ENCODE measurements at regions not wholly inside any gene's neighbourhood (a gene's known extent, or its start where the extent isn't known, plus 50 kb on each side); places are given as distances from the start of the nearest gene placed in this dataset.

- no peak for TF ChIP-seq EZH2 (IDR thresholded peaks at IDR 0.05; ENCODE audit: low read depth, unreplicated experiment)
- no peak for TF ChIP-seq CTCF (conservative IDR thresholded peaks at IDR 0.05; ENCODE audit: low read depth in 2 of 2)
- no peak for TF ChIP-seq POLR2AphosphoS5 (IDR thresholded peaks at IDR 0.05; ENCODE audit: low read depth)
- no peak for TF ChIP-seq REST (IDR thresholded peaks at IDR 0.05; ENCODE audit: unreplicated experiment)
- no peak for TF ChIP-seq EZH2phosphoT487 (IDR thresholded peaks at IDR 0.05; ENCODE audit: unreplicated experiment)
- TF ChIP-seq CREB1 (CRISPR knock-in tag; IDR thresholded peaks at IDR 0.05; ENCODE audit: low read depth): no peak
- no peak for TF ChIP-seq STAT1 (IDR thresholded peaks at IDR 0.05; ENCODE audit: unreplicated experiment)
- no peak for TF ChIP-seq NANOG (IDR thresholded peaks at IDR 0.05; ENCODE audit: borderline replicate concordance)
Observed at GRCh38 chr18:11283479-11284161, 134.3 kb upstream of the PIEZO2 start.
